ACC112 (cell line): ENCODE measurements at regions not wholly inside any gene's neighbourhood (a gene's known extent, or its start where the extent isn't known, plus 50 kb on each side); places are given as distances from the start of the nearest gene placed in this dataset.

Source experiments
- H2AFZ ChIP-seq: fragments of 200-600 bp; sonication (generic); one replicate; pipeline ENCODE4 v1.6.0; 2017; ENCODE audit warnings: antibody characterized with exemption, low read length; ENCODE audit not compliant: unreplicated experiment
- H3K27ac ChIP-seq: fragments of 200-600 bp; sonication (generic); 2 replicates; pipeline ENCODE4 v1.5.1; 2014; ENCODE audit warnings: low read depth, mild to moderate bottlenecking, antibody characterized with exemption, low read length, moderate library complexity
- H3K27me3 ChIP-seq: fragments of 200-600 bp; sonication (generic); 2 replicates; pipeline ENCODE4 v1.6.1; 2014; ENCODE audit warnings: mild to moderate bottlenecking, antibody characterized with exemption, low read length, moderate library complexity, mixed read lengths; ENCODE audit not compliant: insufficient read depth
- H3K36me3 ChIP-seq: fragments of 200-600 bp; sonication (generic); 2 replicates; pipeline ENCODE4 v1.6.1; 2016; ENCODE audit warnings: mild to moderate bottlenecking, antibody characterized with exemption, low read length, moderate library complexity, mixed read lengths; ENCODE audit not compliant: insufficient read depth
- H3K4me1 ChIP-seq: fragments of 200-600 bp; sonication (generic); one replicate; pipeline ENCODE4 v1.6.1; 2016; ENCODE audit warnings: low read length, mixed read lengths; ENCODE audit not compliant: insufficient read depth, unreplicated experiment, control insufficient read depth
- H3K4me3 ChIP-seq: fragments of 200-600 bp; sonication (generic); 2 replicates; pipeline ENCODE4 v1.5.1; 2014; ENCODE audit warnings: mild to moderate bottlenecking, low read depth, low read length
- H3K79me2 ChIP-seq: fragments of 200-600 bp; sonication (generic); one replicate; pipeline ENCODE4 v1.6.0; 2016; ENCODE audit warnings: low read length; ENCODE audit not compliant: control insufficient read depth, unreplicated experiment, insufficient read depth

DNA sequence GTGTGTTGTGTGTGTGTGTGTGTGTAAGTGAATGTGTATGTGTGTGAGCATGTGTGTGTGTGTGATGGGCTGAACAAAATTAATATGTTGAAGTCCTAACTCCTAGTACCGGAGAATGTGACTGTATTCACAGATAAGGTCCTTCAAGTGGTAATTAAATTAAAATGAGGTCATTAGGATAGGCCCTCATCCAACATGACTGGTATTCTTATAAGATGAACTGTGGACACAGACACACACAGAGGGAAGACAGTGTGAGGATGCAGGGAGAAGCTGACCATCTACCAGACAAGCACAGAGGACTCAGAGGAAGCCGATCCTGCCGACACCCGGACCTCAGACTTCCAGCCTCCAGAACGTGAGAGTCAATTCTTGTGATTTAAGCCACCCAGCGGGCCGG, 91.2 kb upstream of the PGBD5 start:
- no peaks in the 10 kb centered on the region for H3K4me1 ChIP-seq
- no peak overlapping the region for H3K27ac ChIP-seq
- H3K4me3 ChIP-seq, result no peak overlapping the region
- H3K79me2 ChIP-seq, result no peaks in the 10 kb centered on the region
- H2AFZ ChIP-seq, result no peak overlapping the region
- H3K36me3 ChIP-seq, result no peaks in the 10 kb centered on the region
- H3K27me3 ChIP-seq, result peaks cover 36% of the 10 kb centered on the region; the same call in 1 of the 2 replicates

DNA sequence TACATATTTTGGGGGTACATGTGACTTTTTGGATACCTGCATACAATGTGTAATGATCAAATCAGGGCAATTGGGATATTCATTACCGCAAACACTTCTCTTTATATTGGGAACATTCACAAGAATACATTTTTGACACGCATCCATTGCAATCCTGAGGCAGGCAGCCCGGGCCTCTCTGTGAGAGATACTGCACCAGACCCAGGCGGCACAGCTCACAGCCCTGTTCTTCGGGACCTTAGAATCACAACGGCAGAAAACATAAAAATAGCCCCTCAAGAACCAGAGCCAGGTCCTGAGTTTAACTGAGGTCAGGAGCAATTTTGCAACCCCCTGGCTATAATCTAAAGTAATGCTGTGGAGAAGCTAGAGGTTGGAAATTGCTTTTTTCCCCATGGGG, 90.8 kb upstream of the PGBD5 start:
- Histone ChIP-seq H3K4me3 (no peak overlapping the region), H2AFZ (no peak overlapping the region), H3K79me2 (no peaks in the 10 kb centered on the region), H3K27ac (no peak overlapping the region), H3K27me3 (peaks cover 36% of the 10 kb centered on the region; the same call in 1 of the 2 replicates), H3K4me1 (no peaks in the 10 kb centered on the region), H3K36me3 (no peaks in the 10 kb centered on the region)

DNA sequence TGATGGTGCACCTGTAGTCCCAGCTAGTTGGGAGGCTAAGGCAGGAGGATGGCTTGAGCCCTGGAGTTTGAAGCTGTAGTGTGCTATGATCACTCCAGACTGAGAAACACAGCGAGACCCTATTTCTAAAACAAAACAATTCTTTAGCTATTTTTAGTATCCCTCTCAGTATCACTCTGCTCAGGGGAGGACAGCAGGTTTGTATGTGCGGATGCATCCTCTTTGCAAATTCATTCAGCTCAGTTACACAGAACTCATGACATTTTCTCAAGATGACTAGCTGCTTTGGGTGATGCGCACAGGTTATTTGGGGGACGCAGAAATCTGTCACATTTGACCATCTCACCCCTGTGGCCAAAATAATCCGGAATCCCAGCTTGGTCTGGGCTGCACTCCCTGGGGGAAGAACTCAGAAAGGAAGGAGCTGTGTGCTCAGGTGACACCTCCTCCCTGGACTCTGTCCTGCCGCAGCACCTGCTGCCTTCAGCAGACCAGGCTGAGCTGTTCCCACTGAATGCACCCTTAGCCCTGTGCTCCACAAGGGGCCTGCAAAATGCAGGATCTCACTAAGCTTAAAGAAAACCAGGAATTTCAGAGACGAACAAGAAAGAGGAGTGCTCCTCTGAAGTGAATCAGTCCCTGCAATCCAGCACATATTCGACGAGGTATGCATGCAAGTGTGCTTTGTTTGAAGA, 89.5 kb upstream of the PGBD5 start:
- no peak overlapping the region for H2AFZ ChIP-seq

DNA sequence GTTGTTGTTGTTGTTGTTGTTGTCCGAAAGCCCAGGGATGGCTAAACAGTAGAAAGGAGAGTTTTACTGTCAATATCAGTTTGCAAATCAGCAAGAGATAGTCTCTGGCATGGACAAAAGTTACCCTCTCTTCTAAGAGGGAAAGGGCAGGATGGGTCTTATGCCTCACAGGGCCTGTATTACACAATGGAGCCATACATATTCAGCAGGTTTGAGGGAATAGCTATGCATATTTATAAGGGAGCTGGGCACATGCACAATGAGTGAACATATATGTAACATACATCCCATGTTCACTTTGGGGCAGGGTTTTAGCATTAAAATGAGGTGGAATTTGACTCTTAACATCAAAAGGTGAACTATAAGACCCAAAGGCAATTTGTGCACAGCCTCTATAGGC, 84.4 kb upstream of the PGBD5 start:
- Histone ChIP-seq H3K4me3 (no peak overlapping the region), H2AFZ (no peak overlapping the region), H3K79me2 (no peaks in the 10 kb centered on the region), H3K4me1 (peaks cover 6% of the 10 kb centered on the region), H3K36me3 (no peaks in the 10 kb centered on the region), H3K27ac (no peak overlapping the region), H3K27me3 (peaks cover 4% of the 10 kb centered on the region; the same call in 1 of the 2 replicates)

More for the DNA sequence above, 89.5 kb upstream of the PGBD5 start:
- Histone ChIP-seq H3K79me2 (no peaks in the 10 kb centered on the region), H3K4me1 (no peaks in the 10 kb centered on the region), H3K4me3 (no peak overlapping the region), H3K27me3 (peaks cover 36% of the 10 kb centered on the region; the same call in 1 of the 2 replicates), H3K27ac (no peak overlapping the region), H3K36me3 (no peaks in the 10 kb centered on the region)

DNA sequence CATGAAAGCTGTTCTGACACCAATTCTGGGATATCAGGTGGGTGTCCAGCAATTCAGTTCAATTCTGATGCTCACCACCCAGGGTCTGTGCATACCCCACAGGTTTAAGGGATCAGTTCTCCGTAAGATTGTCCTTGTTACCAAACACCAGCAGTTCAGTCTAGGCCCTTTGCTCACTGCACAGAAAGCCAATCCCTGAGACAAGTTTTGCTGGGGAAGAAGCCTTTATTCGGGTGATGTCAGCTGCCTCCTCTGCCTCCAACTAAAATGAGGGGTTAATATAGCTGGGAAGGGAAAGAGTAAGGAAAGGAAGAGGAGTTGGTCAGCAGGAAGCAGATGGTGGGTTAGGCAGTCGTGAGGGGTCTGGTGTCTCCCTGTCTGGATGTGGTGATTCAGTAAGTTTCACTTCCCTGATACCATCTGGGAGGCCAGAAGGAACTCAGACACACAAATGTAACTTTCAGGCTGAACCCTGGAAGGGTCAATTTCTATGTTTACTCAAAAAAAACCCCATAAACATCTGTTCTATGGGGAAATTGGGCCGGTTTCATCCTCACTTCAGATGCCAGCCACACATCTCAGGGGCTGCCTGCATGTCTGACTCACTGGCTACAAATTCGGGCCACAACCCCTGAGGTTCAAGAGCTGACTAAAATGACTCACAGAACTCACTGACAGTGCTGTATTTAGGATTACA, 83.3 kb upstream of the PGBD5 start:
- H3K4me3 ChIP-seq, result no peak overlapping the region
- peaks cover 3% of the 10 kb centered on the region; the same call in 1 of the 2 replicates for H3K27me3 ChIP-seq
- H3K79me2 ChIP-seq, result no peaks in the 10 kb centered on the region
- H3K36me3 ChIP-seq, result no peaks in the 10 kb centered on the region
- peak overlapping the region; percentile 47; the same call in 1 of the 2 replicates for H3K27ac ChIP-seq
- peaks cover 6% of the 10 kb centered on the region for H3K4me1 ChIP-seq
- no peak overlapping the region for H2AFZ ChIP-seq

DNA sequence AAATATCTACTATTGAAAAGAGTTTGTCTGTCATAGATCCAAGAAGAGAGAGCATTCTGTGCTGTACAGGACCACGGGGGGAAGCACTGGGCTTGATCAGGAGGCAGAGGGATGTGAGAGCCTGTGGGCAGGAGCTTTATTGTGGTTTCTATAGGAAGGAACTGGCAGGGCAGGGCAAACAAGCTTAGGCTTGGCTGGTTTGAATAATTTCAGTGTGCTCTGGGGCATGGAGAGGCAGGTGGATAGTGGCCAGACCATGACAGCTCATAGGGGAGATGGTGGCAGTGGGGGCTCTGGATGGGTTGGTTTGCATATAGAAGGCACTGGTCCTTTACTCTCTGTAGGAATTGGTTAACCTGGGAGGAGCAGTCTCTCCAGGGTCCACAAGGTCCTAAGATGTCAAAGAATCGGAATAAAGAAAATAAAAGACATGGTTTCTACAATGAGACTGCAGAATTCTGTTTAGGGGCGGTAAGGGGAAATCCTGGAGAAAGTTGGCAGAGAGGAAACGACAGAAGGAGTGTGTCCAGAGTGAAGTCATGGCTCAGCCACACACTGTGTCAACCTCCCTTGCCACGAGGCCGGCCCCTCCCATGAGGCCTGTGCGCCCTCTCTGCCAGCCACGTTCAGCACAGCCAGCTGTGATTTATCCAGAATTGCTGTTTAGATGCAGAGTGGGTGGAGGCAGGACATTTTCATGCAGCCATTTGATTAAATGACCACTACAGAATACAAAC, 81.7 kb upstream of the PGBD5 start:
- no peaks in the 10 kb centered on the region for H3K36me3 ChIP-seq
- H3K27me3 ChIP-seq, result peaks cover 1% of the 10 kb centered on the region; the same call in 1 of the 2 replicates
- H3K4me1 ChIP-seq, result peaks cover 6% of the 10 kb centered on the region
- H3K4me3 ChIP-seq, result no peak overlapping the region
- H3K79me2 ChIP-seq, result no peaks in the 10 kb centered on the region
- no peak overlapping the region for H3K27ac ChIP-seq
- no peak overlapping the region for H2AFZ ChIP-seq

DNA sequence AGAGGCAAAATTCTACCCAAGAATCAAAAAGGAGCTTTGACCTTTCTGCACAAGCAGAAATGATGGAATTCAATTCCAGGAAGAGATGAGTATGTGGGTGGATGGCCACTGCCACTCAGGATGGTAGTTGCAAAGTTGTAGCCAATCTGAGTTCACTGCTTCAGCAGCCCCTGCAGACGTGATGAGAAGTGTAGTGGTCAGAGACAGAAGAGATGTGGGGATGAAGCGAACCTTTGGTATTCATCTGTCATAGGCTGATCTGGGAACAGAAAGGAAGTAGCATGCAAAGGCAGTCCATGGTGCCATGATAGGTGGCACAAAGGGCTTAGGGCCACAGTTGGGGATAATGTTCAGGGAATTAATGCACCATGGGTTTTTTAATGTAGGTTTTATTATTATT, 81.1 kb upstream of the PGBD5 start:
- Histone ChIP-seq H3K27me3 (no peaks in the 10 kb centered on the region), H3K4me3 (no peak overlapping the region), H3K79me2 (no peaks in the 10 kb centered on the region), H3K4me1 (peaks cover 6% of the 10 kb centered on the region), H2AFZ (no peak overlapping the region), H3K27ac (no peak overlapping the region), H3K36me3 (no peaks in the 10 kb centered on the region)

DNA sequence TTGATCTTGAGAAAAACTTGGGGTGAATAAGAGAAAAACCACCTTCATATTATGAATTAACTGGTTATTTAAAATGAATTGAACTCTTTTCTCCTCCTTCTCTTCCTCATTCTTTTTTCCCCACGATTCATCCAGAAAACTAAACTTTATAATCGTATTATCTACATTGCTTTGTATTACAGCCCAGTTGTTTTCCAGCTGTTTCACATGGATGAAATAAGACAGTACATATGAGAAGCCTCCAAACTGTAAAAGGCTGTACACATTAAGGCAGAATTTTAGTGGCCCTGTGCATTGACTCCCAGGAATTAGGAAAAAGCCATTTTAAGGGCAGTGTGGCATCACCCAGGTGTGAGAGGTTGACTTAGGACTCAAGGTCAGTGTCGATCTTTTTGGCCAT, 80.3 kb upstream of the PGBD5 start:
- H3K4me1 ChIP-seq, result peaks cover 6% of the 10 kb centered on the region
- no peak overlapping the region for H3K27ac ChIP-seq
- H3K4me3 ChIP-seq, result no peak overlapping the region
- no peaks in the 10 kb centered on the region for H3K36me3 ChIP-seq
- no peaks in the 10 kb centered on the region for H3K27me3 ChIP-seq
- H2AFZ ChIP-seq, result no peak overlapping the region
- H3K79me2 ChIP-seq, result no peaks in the 10 kb centered on the region

DNA sequence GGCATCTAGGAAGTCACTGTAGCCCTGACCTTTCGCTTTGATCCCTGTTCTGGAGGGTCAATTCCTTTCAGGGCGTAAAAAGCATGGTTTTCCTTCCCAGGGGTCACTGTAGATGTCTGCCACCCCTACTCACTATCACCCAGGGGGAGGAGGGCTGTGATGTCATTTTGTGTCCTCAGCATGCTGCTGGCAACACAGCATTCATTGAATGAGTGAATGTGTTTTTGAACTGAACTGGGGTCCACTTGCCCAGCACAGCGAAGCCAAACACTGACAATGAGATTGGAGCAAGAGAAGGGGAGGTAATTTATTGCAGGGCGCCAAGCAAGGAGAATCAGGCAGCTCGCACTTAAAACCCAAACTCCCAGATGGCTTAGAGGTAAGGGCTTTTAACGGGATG, 78.2 kb upstream of the PGBD5 start:
- Histone ChIP-seq H3K79me2 (no peaks in the 10 kb centered on the region), H3K4me3 (no peak overlapping the region), H3K27me3 (peaks cover 3% of the 10 kb centered on the region; the same call in 1 of the 2 replicates), H3K27ac (no peak overlapping the region), H3K4me1 (no peaks in the 10 kb centered on the region), H2AFZ (no peak overlapping the region), H3K36me3 (no peaks in the 10 kb centered on the region)

DNA sequence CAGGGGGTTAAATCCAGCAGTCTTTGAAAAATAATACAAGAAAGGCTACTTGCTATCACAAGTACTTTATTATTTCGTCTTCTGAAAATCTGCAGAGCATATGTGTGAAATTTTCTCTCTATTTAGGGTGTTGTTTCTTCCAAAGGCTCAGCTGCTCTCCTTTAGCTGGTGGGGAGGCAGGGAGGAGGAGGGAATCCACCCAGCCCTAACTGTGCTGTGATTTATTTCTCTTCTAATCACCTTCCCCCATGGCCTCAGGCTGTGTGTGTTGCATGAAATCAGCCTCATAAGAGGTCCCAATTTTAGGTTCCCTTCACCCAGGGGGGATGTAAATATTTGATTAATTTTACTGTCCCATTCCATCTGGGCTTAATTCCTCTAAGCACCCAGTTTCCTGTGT, 77.6 kb upstream of the PGBD5 start:
- no peak overlapping the region for H3K27ac ChIP-seq
- H3K36me3 ChIP-seq, result no peaks in the 10 kb centered on the region
- no peaks in the 10 kb centered on the region for H3K79me2 ChIP-seq
- no peaks in the 10 kb centered on the region for H3K4me1 ChIP-seq
- peaks cover 9% of the 10 kb centered on the region for H3K27me3 ChIP-seq
- H3K4me3 ChIP-seq, result no peak overlapping the region
- H2AFZ ChIP-seq, result no peak overlapping the region
